SH-SY5Y (cell line): ENCODE measurements at regions not wholly inside any gene's neighbourhood (a gene's known extent, or its start where the extent isn't known, plus 50 kb on each side); places are given as distances from the start of the nearest gene placed in this dataset.

Experiments used
- GATA2 ChIP-seq: IDR thresholded peaks from 2 replicates; pipeline ENCODE4 v1.6.1; 2011; ENCODE audit warnings: mild to moderate bottlenecking, low read depth, low read length
- GATA3 ChIP-seq: IDR thresholded peaks from 2 replicates; pipeline ENCODE4 v1.6.1; 2011; ENCODE audit warnings: low read depth, mild to moderate bottlenecking, low read length, moderate library complexity

GRCh38 chr17:68775969-68776368, 174.8 kb upstream of the FAM20A start:
- no peak for TF ChIP-seq GATA2
- no peak for TF ChIP-seq GATA3
